ENCODE measurements at regions not wholly inside any gene's neighbourhood (a gene's known extent, or its start where the extent isn't known, plus 50 kb on each side); places are given as distances from the start of the nearest gene placed in this dataset.

DNA sequence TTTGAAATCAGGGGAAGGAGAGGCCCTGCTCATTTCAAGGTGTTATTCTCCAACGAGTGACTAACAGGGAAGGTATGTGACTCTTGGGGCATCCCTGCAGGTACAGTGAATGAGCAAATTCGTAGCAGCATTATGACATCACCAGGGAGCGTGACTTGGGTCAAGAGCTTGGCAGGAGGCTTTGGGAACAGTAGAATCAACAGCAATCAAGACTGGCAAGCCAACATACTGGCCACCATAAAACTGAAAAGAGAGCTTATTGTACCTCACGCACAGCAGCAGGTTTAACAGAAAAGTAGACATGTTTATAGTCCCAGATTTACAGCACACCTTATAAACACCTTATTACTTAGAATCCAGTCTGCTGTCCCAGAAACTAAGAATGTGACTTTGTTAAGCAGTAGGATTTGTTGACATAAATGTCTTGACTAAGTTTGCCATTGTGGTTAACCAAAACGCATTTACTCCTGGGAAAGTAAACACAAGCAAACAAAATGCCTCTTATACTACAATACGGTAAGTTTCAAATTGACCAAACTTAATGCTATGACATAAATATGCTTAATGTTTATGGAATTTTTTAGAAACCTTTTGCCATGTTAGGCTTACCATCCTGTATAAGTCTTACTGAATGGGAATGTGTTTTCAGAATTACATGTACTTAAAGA lies 297.8 kb downstream of the NPR3 start:
- TF ChIP-seq, protein P1, sequence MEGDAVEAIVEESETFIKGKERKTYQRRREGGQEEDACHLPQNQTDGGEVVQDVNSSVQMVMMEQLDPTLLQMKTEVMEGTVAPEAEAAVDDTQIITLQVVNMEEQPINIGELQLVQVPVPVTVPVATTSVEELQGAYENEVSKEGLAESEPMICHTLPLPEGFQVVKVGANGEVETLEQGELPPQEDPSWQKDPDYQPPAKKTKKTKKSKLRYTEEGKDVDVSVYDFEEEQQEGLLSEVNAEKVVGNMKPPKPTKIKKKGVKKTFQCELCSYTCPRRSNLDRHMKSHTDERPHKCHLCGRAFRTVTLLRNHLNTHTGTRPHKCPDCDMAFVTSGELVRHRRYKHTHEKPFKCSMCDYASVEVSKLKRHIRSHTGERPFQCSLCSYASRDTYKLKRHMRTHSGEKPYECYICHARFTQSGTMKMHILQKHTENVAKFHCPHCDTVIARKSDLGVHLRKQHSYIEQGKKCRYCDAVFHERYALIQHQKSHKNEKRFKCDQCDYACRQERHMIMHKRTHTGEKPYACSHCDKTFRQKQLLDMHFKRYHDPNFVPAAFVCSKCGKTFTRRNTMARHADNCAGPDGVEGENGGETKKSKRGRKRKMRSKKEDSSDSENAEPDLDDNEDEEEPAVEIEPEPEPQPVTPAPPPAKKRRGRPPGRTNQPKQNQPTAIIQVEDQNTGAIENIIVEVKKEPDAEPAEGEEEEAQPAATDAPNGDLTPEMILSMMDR (IDR thresholded peaks at IDR 0.05; ENCODE audit: low read length) = no peak
- no peak for TF ChIP-seq EZH2 (optimal IDR thresholded peaks at IDR 0.05; ENCODE audit: low read depth, low read length)
- TF ChIP-seq EZH2phosphoT487 (IDR thresholded peaks at IDR 0.05; ENCODE audit: low read length) = no peak
